ENCODE measurements at regions not wholly inside any gene's neighbourhood (a gene's known extent, or its start where the extent isn't known, plus 50 kb on each side); places are given as distances from the start of the nearest gene placed in this dataset.
"Not testable (repeated sequence)": the region's sequence is repeated elsewhere in the genome, so short reads cannot be mapped to it uniquely, and the experiment has no call there.

DNA sequence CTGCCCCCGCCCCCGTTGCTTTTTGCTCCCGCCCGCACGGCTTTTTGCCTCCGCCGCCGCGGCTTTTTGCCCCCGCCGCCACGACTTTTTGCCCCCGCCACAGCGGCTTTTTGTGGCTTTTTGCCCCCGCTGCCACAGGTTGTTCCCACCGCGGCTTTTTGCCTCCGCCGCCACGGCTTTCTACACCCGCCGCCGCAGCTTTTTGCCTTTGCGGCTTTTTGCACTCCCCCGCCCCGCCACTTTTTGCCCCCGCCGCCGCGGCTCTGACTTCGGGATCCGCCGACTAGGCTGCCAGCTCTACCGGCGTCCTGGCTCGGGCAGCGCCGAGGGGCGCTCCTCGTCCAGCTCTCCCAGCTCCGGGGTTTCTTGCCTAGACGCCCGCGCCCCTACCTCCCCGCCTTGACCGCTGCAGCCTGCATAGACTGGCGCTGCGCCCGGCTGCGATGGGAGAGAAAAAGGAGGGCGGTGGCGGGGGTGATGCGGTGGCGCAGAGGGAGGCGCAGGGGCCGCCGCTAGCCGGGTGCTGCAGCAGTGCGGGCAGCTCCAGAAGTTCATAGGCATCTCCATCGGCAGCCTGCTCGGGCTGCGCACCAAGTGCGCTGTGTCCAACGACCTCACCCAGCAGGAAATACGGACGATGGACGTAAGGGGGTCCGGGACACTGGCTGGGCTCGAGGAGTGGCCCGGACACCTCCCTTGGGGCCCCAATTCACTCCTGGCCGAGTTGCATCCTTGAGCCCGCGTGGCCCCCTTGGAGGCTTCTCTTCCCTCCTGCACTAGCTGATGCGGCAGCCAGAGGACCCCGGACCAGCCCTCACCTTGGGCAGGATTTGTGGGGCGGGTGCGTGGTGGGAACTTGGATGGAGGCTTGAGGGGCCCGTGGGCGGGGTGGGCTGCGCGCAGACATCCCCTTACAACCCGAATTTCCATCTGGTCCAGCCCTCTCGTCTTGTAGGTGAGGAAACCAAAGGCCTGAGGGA is 555.7 kb downstream of the TP53TG3F start:
- H3K36me3 ChIP-seq; H3K4me1 ChIP-seq; H3K4me3 ChIP-seq; intact Hi-C loops (cut with DNase I); DNase-seq; H3K27ac ChIP-seq; ATAC-seq: not testable (repeated sequence)
- 47 to 52% methylated on average over 76 to 83 of the region's 83 CpGs for WGBS, 2 donors
- Histone ChIP-seq H3K9me3 (peaks cover 0 to 11% (median 0%) of the 10 kb centered on the region in 11 donors), H3K27me3 (peaks cover 0 to 34% (median 10%) of the 10 kb centered on the region in 7 donors)

GRCh38 chr16:34018277-34018676 is 558.9 kb downstream of the TP53TG3F start:
- DNase-seq; intact Hi-C loops (cut with DNase I): not testable (repeated sequence)

GRCh38 chr16:34050787-34051320 is 591.4 kb downstream of the TP53TG3F start:
- 47 to 51% methylated on average over 42 of the region's 42 CpGs for WGBS, 2 donors
- DNase-seq (no peak), ATAC-seq (no peak)
- peaks cover 0 to 63% (median 0%) of the 10 kb centered on the region in 11 donors for H3K9me3 ChIP-seq
- TF ChIP-seq, protein P1, sequence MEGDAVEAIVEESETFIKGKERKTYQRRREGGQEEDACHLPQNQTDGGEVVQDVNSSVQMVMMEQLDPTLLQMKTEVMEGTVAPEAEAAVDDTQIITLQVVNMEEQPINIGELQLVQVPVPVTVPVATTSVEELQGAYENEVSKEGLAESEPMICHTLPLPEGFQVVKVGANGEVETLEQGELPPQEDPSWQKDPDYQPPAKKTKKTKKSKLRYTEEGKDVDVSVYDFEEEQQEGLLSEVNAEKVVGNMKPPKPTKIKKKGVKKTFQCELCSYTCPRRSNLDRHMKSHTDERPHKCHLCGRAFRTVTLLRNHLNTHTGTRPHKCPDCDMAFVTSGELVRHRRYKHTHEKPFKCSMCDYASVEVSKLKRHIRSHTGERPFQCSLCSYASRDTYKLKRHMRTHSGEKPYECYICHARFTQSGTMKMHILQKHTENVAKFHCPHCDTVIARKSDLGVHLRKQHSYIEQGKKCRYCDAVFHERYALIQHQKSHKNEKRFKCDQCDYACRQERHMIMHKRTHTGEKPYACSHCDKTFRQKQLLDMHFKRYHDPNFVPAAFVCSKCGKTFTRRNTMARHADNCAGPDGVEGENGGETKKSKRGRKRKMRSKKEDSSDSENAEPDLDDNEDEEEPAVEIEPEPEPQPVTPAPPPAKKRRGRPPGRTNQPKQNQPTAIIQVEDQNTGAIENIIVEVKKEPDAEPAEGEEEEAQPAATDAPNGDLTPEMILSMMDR (IDR thresholded peaks at IDR 0.05): no peak
- H3K36me3 ChIP-seq: no peaks in the 10 kb centered on the region
- H3K4me1 ChIP-seq: no peaks in the 10 kb centered on the region
- no peak overlapping the region for H3K27ac ChIP-seq
- H3K27me3 ChIP-seq: peaks cover 0 to 43% (median 18%) of the 10 kb centered on the region in 7 donors
- intact Hi-C loops (cut with DNase I): no loop called here
- no peak overlapping the region for H3K4me3 ChIP-seq

More at GRCh38 chr16:34018277-34018676, 558.9 kb downstream of the TP53TG3F start:
- not testable (repeated sequence) for H3K36me3 ChIP-seq, H3K4me1 ChIP-seq, H3K27ac ChIP-seq, H3K4me3 ChIP-seq, ATAC-seq
- Histone ChIP-seq H3K27me3 (peaks cover 0 to 34% (median 10%) of the 10 kb centered on the region in 7 donors), H3K9me3 (peaks cover 0 to 21% (median 0%) of the 10 kb centered on the region in 11 donors)

- no peak overlapping the region for H3K4me3 ChIP-seq
- intact Hi-C loops (cut with DNase I): no loop called here
- ATAC-seq: no peak
- H3K27me3 ChIP-seq: peaks cover 0 to 35% (median 18%) of the 10 kb centered on the region in 7 donors
- 57 to 69% methylated on average over 3 of the region's 3 CpGs for WGBS, 2 donors
- no peaks in the 10 kb centered on the region for H3K4me1 ChIP-seq
- TF ChIP-seq, protein P1 (IDR thresholded peaks at IDR 0.05): no peak
- no peak overlapping the region for H3K27ac ChIP-seq
- peaks cover 0 to 62% (median 0%) of the 10 kb centered on the region in 11 donors for H3K9me3 ChIP-seq
- DNase-seq: no peak
- no peaks in the 10 kb centered on the region for H3K36me3 ChIP-seq
These were observed 594.7 kb downstream of the TP53TG3F start for GRCh38 chr16:34054137-34054536.

GRCh38 chr16:34054969-34055368 is 595.6 kb downstream of the TP53TG3F start:
- ATAC-seq: no peak
- Histone ChIP-seq H3K27me3 (peaks cover 0 to 27% (median 17%) of the 10 kb centered on the region in 7 donors), H3K4me1 (no peaks in the 10 kb centered on the region), H3K4me3 (no peak overlapping the region), H3K9me3 (peaks cover 0 to 66% (median 0%) of the 10 kb centered on the region in 11 donors), H3K27ac (no peak overlapping the region), H3K36me3 (no peaks in the 10 kb centered on the region)
- DNase-seq: no peak
- 47 to 65% methylated on average over 4 of the region's 4 CpGs for WGBS, 2 donors
- TF ChIP-seq, protein P1 (IDR thresholded peaks at IDR 0.05): no peak
- intact Hi-C loops (cut with DNase I): no loop called here

- H3K4me1 ChIP-seq; H3K27ac ChIP-seq; H3K4me3 ChIP-seq; DNase-seq; intact Hi-C loops (cut with DNase I); H3K36me3 ChIP-seq; H3K27me3 ChIP-seq: not testable (repeated sequence)
- ATAC-seq: peak; percentile 49 to 89 (median 72)
- peaks cover 0 to 57% (median 0%) of the 10 kb centered on the region in 11 donors for H3K9me3 ChIP-seq
- 47 to 62% methylated on average over 4 of the region's 4 CpGs for WGBS, 2 donors
These were observed 603.3 kb downstream of the TP53TG3F start for GRCh38 chr16:34062620-34063253.

GRCh38 chr16:34063498-34064157 is 604.2 kb downstream of the TP53TG3F start:
- intact Hi-C loops (cut with DNase I); H3K4me3 ChIP-seq; H3K4me1 ChIP-seq; H3K36me3 ChIP-seq; H3K27ac ChIP-seq; DNase-seq; H3K27me3 ChIP-seq: not testable (repeated sequence)
- peaks cover 0 to 64% (median 5%) of the 10 kb centered on the region in 11 donors for H3K9me3 ChIP-seq
- peak; percentile 21 to 78 (median 50) for ATAC-seq
- WGBS, 2 donors: 74% methylated on average over 1 of the region's 1 CpG

All from heart right ventricle (tissue), 16 donors.